Upper lobe of left lung (tissue), 4 donors: ENCODE measurements at regions not wholly inside any gene's neighbourhood (a gene's known extent, or its start where the extent isn't known, plus 50 kb on each side); places are given as distances from the start of the nearest gene placed in this dataset.

Experiments used
- POLR2A ChIP-seq, 4 donors: fragments of 450-650 bp; IDR thresholded peaks; one replicate each; pipeline ENCODE4 v1.5.1; 2016 to 2017; ENCODE audit warnings: antibody characterized with exemption in 4 of 4, mild to moderate bottlenecking in 2 of 4
- POLR2AphosphoS5 ChIP-seq, 2 donors: sonication (generic); formaldehyde crosslinking; IDR thresholded peaks; one replicate each; pipeline ENCODE4 v1.5.1; 2017; ENCODE audit warnings: antibody characterized with exemption in 2 of 2
- TF ChIP-seq, protein P1 (sequence below), 6 experiments: fragments of 450-650 bp in 4 of 6; fragments of 200-600 bp in 2 of 6; sonication (generic) in 2 of 6; IDR thresholded peaks; one replicate each; pipeline ENCODE4 v1.5.1; 2016 to 2019; ENCODE audit warnings: antibody characterized with exemption in 6 of 6

DNA sequence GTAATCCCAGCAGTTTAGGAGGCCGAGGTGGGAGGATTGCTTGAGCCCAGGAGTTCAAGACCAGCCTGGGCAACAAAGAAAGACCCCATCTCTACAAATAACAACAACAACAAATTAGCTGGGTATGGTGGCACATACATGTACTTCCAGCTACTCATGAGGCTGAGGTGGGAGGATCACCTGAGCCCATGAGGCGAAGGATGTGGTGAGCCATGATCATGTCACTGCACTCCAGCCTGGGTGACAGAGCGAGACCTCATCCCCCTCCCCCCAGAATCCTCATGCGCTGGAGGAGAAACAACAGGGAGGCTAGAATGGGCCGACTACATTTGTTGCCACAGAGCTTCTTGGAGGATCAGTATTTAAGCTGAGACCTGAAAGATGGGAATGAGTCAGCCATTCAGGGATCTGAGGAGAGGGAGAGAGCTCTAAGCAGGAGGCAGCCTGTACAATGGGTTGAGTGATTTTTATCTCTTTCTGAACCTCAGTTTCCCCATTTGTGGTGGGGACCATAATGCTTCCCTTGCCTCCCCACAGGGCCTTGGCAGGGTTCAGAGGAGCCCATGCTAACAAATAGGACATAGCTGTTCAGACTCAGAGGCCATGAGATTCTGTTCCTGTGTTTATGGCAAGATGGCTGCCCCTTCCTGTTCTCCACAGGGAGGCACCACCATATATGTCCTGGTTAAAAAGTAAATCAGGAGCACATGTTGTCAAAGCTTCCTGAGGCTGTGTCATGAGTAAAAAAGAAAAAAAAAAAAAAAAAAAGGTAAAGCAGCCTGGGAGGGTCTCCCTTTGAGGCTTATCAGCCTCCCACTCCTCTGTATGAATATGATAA, 131.4 kb upstream of the HAAO start:
- TF ChIP-seq POLR2A (IDR thresholded peaks at IDR 0.05) (no peak), POLR2AphosphoS5 (IDR thresholded peaks at IDR 0.05) (no peak)
- TF ChIP-seq, protein P1, sequence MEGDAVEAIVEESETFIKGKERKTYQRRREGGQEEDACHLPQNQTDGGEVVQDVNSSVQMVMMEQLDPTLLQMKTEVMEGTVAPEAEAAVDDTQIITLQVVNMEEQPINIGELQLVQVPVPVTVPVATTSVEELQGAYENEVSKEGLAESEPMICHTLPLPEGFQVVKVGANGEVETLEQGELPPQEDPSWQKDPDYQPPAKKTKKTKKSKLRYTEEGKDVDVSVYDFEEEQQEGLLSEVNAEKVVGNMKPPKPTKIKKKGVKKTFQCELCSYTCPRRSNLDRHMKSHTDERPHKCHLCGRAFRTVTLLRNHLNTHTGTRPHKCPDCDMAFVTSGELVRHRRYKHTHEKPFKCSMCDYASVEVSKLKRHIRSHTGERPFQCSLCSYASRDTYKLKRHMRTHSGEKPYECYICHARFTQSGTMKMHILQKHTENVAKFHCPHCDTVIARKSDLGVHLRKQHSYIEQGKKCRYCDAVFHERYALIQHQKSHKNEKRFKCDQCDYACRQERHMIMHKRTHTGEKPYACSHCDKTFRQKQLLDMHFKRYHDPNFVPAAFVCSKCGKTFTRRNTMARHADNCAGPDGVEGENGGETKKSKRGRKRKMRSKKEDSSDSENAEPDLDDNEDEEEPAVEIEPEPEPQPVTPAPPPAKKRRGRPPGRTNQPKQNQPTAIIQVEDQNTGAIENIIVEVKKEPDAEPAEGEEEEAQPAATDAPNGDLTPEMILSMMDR (IDR thresholded peaks at IDR 0.05): no peak
